ENCODE measurements at regions not wholly inside any gene's neighbourhood (a gene's known extent, or its start where the extent isn't known, plus 50 kb on each side); places are given as distances from the start of the nearest gene placed in this dataset.

GRCh38 chr5:33080287-33080686 is 360.5 kb upstream of the TARS1 start:
- no peak for TF ChIP-seq CTCF (IDR thresholded peaks at IDR 0.05; ENCODE audit: low read depth, low read length, poor library complexity, severe bottlenecking)
- TF ChIP-seq EZH2phosphoT487 (IDR thresholded peaks at IDR 0.05; ENCODE audit: borderline replicate concordance, low read length), result no peak

Measured in DOHH2 (cell line).